CD4-positive, alpha-beta memory T cell (primary cell): ENCODE measurements at regions not wholly inside any gene's neighbourhood (a gene's known extent, or its start where the extent isn't known, plus 50 kb on each side); places are given as distances from the start of the nearest gene placed in this dataset.

Experiments used
- CTCF ChIA-PET: fragments of 350-600 bp; sonication (Branson Sonifier 250); formaldehyde crosslinking; loops from one replicate; lab custom pipeline; 2021; ENCODE audit warnings: inconsistent platforms; ENCODE audit not compliant: partially characterized antibody; lab: Charles Lee
- POLR2A ChIA-PET: fragments of 350-600 bp; sonication (Branson Sonifier 250); formaldehyde crosslinking; loops from one replicate; lab custom pipeline; 2021; ENCODE audit not compliant: partially characterized antibody; lab: Charles Lee
- DNase-seq, 5 donors: peaks; one replicate each; pipeline versions ENCODE4 v3.0.0 to v3.0.0-alpha.2; 2020 to 2022; ENCODE audit warnings: mixed read lengths in 1 of 5
- H3K27ac ChIP-seq: one replicate; pipeline ENCODE4 v1.7.0; 2013; ENCODE audit warnings: low read depth, low read length
- H3K27me3 ChIP-seq: 2 replicates; pipeline ENCODE4 v1.7.0; 2013; ENCODE audit warnings: mild to moderate bottlenecking, low read length, moderate library complexity; ENCODE audit not compliant: insufficient read depth
- H3K36me3 ChIP-seq: 2 replicates; pipeline ENCODE4 v1.7.0; 2013; ENCODE audit warnings: mild to moderate bottlenecking, low read length, moderate library complexity; ENCODE audit not compliant: insufficient read depth
- H3K4me1 ChIP-seq: 2 replicates; pipeline ENCODE4 v1.7.0; 2013; ENCODE audit warnings: mild to moderate bottlenecking, low read length, moderate library complexity; ENCODE audit not compliant: insufficient read depth
- H3K4me3 ChIP-seq, 2 donors: one replicate each; pipeline ENCODE4 v1.7.0; 2013; ENCODE audit warnings: low read length in 2 of 2, mild to moderate bottlenecking in 1 of 2
- H3K9me3 ChIP-seq, 2 donors: one replicate each; pipeline ENCODE4 v1.7.0; 2013; ENCODE audit warnings: low read length in 2 of 2, control low read depth in 1 of 2; ENCODE audit not compliant: control insufficient read depth in 1 of 2
- H3K27ac Mint-ChIP-seq, 7 donors: one replicate each; pipeline ENCODE4 v1.8.0; 2020 to 2021; ENCODE audit warnings: mixed read lengths in 7 of 7, mild to moderate bottlenecking in 6 of 7, inconsistent platforms in 3 of 7, moderate library complexity in 3 of 7
- H3K27me3 Mint-ChIP-seq, 2 donors: one replicate each; pipeline ENCODE4 v1.8.0; 2020 to 2021; ENCODE audit warnings: mixed read lengths in 2 of 2
- H3K36me3 Mint-ChIP-seq, 2 donors: one replicate each; pipeline ENCODE4 v1.8.0; 2020 to 2021; ENCODE audit warnings: mixed read lengths in 2 of 2, inconsistent platforms in 1 of 2, mild to moderate bottlenecking in 1 of 2
- H3K4me1 Mint-ChIP-seq, 4 donors: one replicate each; pipeline ENCODE4 v1.8.0; 2020 to 2021; ENCODE audit warnings: mixed read lengths in 4 of 4, mild to moderate bottlenecking in 1 of 4
- H3K4me3 Mint-ChIP-seq, 8 donors: one replicate each; pipeline ENCODE4 v1.8.0; 2020 to 2021; ENCODE audit warnings: mixed read lengths in 8 of 8, mild to moderate bottlenecking in 7 of 8, moderate library complexity in 6 of 8, inconsistent platforms in 3 of 8
- H3K9me3 Mint-ChIP-seq, 8 donors: one replicate each; pipeline ENCODE4 v1.8.0; 2020 to 2021; ENCODE audit warnings: mixed read lengths in 8 of 8, mild to moderate bottlenecking in 5 of 8, inconsistent platforms in 3 of 8, moderate library complexity in 1 of 8
- intact Hi-C: fragments of 100-400 bp; cut with micrococcal nuclease; formaldehyde crosslinking; loops from one replicate; pipeline ENCODE4 v1.15.1; 2023

DNA sequence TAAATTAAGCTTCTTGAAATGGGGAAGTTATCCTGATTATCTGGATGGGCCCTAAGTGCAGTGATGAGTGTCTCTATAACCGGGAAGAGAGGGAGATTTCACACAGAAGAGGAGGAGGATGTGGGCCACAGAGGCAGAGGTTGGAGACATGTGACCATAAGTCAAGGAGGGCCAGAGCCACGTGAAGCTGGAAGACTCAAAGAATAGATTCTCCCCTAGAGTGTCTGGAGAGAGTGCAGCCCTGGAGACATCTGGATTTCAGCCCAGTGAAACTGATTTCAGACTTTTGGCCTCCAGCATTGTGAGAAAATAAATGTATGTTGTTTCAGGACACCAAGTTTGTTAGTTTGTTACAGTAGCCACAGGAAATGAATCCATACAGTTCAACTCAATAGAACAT, 442.9 kb downstream of the NTRK2 start:
- Mint-ChIP-seq H3K4me3 (no peak overlapping the region), H3K27ac (no peak overlapping the region), H3K27me3 (no peaks in the 10 kb centered on the region), H3K36me3 (no peaks in the 10 kb centered on the region), H3K9me3 (no peaks in the 10 kb centered on the region), H3K4me1 (no peaks in the 10 kb centered on the region)
- no peaks in the 10 kb centered on the region for H3K27me3 ChIP-seq
- no peaks in the 10 kb centered on the region for H3K36me3 ChIP-seq
- no peak for DNase-seq
- no peaks in the 10 kb centered on the region for H3K4me1 ChIP-seq
- ChIA-PET POLR2A (no interaction called here), CTCF (no interaction called here)
- intact Hi-C loops = no loop called here
- no peak overlapping the region for H3K27ac ChIP-seq
- no peak overlapping the region for H3K4me3 ChIP-seq
- H3K9me3 ChIP-seq = no peaks in the 10 kb centered on the region

GRCh38 chr9:85108746-85109145, 439.2 kb downstream of the NTRK2 start:
- H3K9me3 ChIP-seq = no peaks in the 10 kb centered on the region
- ChIA-PET CTCF (no interaction called here), POLR2A (no interaction called here)
- peaks cover 0 to 1% of the 10 kb centered on the region in 2 donors for H3K27me3 Mint-ChIP-seq
- no peak overlapping the region for H3K27ac Mint-ChIP-seq
- no peaks in the 10 kb centered on the region for H3K9me3 Mint-ChIP-seq
- no peak overlapping the region for H3K27ac ChIP-seq
- no peaks in the 10 kb centered on the region for H3K4me1 Mint-ChIP-seq
- H3K4me1 ChIP-seq = no peaks in the 10 kb centered on the region
- H3K27me3 ChIP-seq = no peaks in the 10 kb centered on the region
- no peak overlapping the region for H3K4me3 ChIP-seq
- H3K36me3 Mint-ChIP-seq = no peaks in the 10 kb centered on the region
- intact Hi-C loops = no loop called here
- no peaks in the 10 kb centered on the region for H3K36me3 ChIP-seq
- H3K4me3 Mint-ChIP-seq = no peak overlapping the region
- DNase-seq = no peak

DNA sequence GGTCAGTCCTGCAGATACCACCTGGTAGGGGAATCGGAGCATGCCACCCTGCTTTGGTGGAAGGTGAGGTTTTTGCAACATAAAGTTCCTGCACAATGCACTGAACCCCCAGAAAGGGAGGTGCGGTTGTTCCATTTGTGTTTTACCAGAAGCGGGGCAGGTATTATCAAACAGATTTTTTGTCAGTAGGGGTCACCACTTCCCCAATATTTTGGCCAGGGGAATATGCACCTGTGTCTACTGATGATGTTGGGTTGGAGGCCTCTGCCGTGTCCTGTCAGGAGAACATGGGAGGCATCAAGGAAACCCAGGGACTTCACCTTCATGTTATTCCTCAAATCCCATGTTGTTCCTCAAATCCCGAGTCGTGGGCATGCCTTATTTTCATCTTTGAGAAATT, 438.7 kb downstream of the NTRK2 start:
- CTCF ChIA-PET = no interaction called here
- Mint-ChIP-seq H3K4me1 (no peaks in the 10 kb centered on the region), H3K4me3 (no peak overlapping the region), H3K36me3 (no peaks in the 10 kb centered on the region), H3K9me3 (no peaks in the 10 kb centered on the region), H3K27me3 (peaks cover 1% of the 10 kb centered on the region in 2 donors), H3K27ac (no peak overlapping the region)
- Histone ChIP-seq H3K27me3 (no peaks in the 10 kb centered on the region), H3K36me3 (no peaks in the 10 kb centered on the region), H3K4me3 (no peak overlapping the region), H3K9me3 (no peaks in the 10 kb centered on the region), H3K4me1 (no peaks in the 10 kb centered on the region), H3K27ac (no peak overlapping the region)
- POLR2A ChIA-PET = no interaction called here
- intact Hi-C loops = no loop called here
- DNase-seq = no peak

DNA sequence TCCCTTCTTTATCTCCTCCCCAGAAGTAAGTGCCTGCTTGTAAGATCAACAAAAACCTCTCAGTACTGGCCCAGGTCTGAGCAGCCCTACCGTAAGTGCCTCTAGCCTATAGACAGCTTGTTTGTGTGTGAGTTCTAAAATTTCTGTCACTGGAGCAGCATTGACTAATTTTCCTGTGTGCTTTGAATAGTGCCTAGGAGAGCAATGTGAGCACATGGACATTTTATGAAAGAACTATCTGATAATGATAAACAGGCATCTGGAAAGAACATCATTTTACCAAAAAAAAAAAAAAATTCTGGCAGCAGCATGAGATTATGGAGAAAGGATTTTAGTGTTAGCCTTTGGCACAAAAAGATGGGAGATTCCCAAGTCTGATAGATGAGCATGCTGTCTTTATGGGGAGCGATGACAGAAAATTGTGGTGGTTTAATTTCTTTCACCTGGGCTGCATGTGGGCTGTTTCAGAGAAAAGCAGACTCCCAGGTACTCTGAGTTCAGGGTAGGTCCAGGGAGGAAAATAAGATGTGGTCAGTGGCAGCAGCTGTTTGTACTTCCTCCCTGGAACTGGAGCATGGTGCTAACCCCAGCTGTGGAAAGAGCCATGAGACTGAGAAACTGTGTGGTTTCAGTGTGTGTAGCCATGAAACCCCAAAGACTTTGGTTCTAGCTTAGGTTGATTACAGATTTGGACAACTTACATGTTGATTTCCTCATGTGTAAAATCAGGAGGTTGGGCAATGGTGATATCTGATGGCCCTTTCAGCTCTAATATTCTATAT, 419.9 kb downstream of the NTRK2 start:
- H3K4me1 Mint-ChIP-seq = peaks cover 0 to 1% (median 0%) of the 10 kb centered on the region in 4 donors
- ChIA-PET POLR2A (no interaction called here), CTCF (no interaction called here)
- Histone ChIP-seq H3K9me3 (no peaks in the 10 kb centered on the region), H3K27ac (no peak overlapping the region), H3K36me3 (no peaks in the 10 kb centered on the region), H3K4me1 (no peaks in the 10 kb centered on the region), H3K27me3 (no peaks in the 10 kb centered on the region), H3K4me3 (no peak overlapping the region)
- no peak for DNase-seq
- H3K9me3 Mint-ChIP-seq = peaks cover 0 to 2% (median 0%) of the 10 kb centered on the region in 8 donors
- H3K36me3 Mint-ChIP-seq = no peaks in the 10 kb centered on the region
- no peak overlapping the region for H3K4me3 Mint-ChIP-seq
- no peak overlapping the region for H3K27ac Mint-ChIP-seq
- intact Hi-C loops = no loop called here
- no peaks in the 10 kb centered on the region for H3K27me3 Mint-ChIP-seq

DNA sequence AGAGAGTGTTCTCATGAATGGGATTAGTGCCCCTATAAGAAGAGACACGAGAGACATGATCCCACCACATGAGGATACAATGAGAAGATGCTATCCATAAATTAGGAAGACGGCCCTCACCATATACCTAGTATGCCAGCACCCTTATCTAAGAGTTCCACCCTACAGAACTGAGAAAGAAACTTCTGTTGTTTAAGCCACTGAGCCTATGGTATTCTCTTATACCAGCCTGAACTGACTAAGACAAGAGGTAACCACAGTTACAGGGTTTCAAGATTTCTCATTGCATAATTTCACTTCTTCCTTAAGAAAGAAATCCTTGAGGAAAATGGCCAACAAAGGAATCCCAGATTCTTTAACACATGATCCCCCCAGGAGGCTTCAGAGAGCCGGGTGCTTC, 412.4 kb downstream of the NTRK2 start:
- intact Hi-C loops = no loop called here

GRCh38 chr9:85079349-85079748, 409.8 kb downstream of the NTRK2 start:
- H3K9me3 Mint-ChIP-seq = peaks cover 0 to 5% (median 2%) of the 10 kb centered on the region in 8 donors
- ChIA-PET POLR2A (no interaction called here), CTCF (no interaction called here)
- H3K27ac Mint-ChIP-seq = no peak overlapping the region
- H3K4me1 ChIP-seq = no peaks in the 10 kb centered on the region
- DNase-seq = no peak
- H3K27me3 ChIP-seq = no peaks in the 10 kb centered on the region
- no peak overlapping the region for H3K4me3 Mint-ChIP-seq
- H3K27ac ChIP-seq = no peak overlapping the region
- no peaks in the 10 kb centered on the region for H3K36me3 Mint-ChIP-seq
- no peak overlapping the region for H3K4me3 ChIP-seq
- peaks cover 1 to 4% of the 10 kb centered on the region in 2 donors for H3K27me3 Mint-ChIP-seq
- no peaks in the 10 kb centered on the region for H3K4me1 Mint-ChIP-seq
- intact Hi-C loops = no loop called here
- no peaks in the 10 kb centered on the region for H3K36me3 ChIP-seq
- H3K9me3 ChIP-seq = no peaks in the 10 kb centered on the region

More for the DNA sequence above, 412.4 kb downstream of the NTRK2 start:
- Histone ChIP-seq H3K27ac (no peak overlapping the region), H3K4me1 (no peaks in the 10 kb centered on the region), H3K9me3 (no peaks in the 10 kb centered on the region), H3K27me3 (no peaks in the 10 kb centered on the region), H3K36me3 (no peaks in the 10 kb centered on the region), H3K4me3 (no peak overlapping the region)
- CTCF ChIA-PET = no interaction called here
- Mint-ChIP-seq H3K36me3 (no peaks in the 10 kb centered on the region), H3K4me3 (no peak overlapping the region), H3K27me3 (peaks cover 1 to 4% of the 10 kb centered on the region in 2 donors), H3K27ac (no peak overlapping the region), H3K9me3 (peaks cover 0 to 5% (median under 1%) of the 10 kb centered on the region in 8 donors), H3K4me1 (no peaks in the 10 kb centered on the region)
- DNase-seq = no peak
- POLR2A ChIA-PET = no interaction called here

DNA sequence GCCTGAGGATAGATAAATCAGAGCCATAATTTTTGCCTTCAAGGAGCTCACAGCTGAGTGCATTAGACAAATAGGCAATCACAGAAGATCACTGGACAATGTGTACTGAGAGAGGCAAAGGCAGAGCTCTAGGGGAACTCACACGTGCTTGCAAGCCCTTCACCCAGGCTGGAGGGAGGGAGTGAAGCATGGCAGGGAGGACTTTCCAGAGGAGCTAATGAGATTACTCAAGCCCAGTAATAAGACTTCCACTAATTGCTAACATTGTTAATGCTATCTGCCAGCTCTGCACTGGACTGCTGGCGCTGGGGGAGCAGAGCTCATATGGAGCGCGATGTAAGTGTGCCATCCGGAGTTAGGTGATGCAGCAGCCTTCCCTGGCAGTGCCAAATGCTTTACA, 408.4 kb downstream of the NTRK2 start:
- H3K27me3 Mint-ChIP-seq = peaks cover 1 to 4% of the 10 kb centered on the region in 2 donors
- no peak overlapping the region for H3K4me3 Mint-ChIP-seq
- POLR2A ChIA-PET = no interaction called here
- intact Hi-C loops = no loop called here
- Histone ChIP-seq H3K27me3 (no peaks in the 10 kb centered on the region), H3K4me3 (no peak overlapping the region), H3K27ac (no peak overlapping the region), H3K36me3 (no peaks in the 10 kb centered on the region), H3K4me1 (no peaks in the 10 kb centered on the region), H3K9me3 (no peaks in the 10 kb centered on the region)
- no peaks in the 10 kb centered on the region for H3K4me1 Mint-ChIP-seq
- no peaks in the 10 kb centered on the region for H3K36me3 Mint-ChIP-seq
- DNase-seq = peak in 1 of 5 donors; percentile 33
- H3K9me3 Mint-ChIP-seq = peaks cover 0 to 5% (median 2%) of the 10 kb centered on the region in 8 donors
- no peak overlapping the region for H3K27ac Mint-ChIP-seq
- CTCF ChIA-PET = no interaction called here
